Fibroblast of lung (primary cell): ENCODE measurements at regions not wholly inside any gene's neighbourhood (a gene's known extent, or its start where the extent isn't known, plus 50 kb on each side); places are given as distances from the start of the nearest gene placed in this dataset.

Experiments
- EZH2 ChIP-seq: IDR thresholded peaks from 2 replicates; pipeline ENCODE4 v1.5.1; 2012; ENCODE audit warnings: low read length, control low read depth, mild to moderate bottlenecking; ENCODE audit errors: missing control alignments
- TF ChIP-seq, protein P1 (sequence below), 2 donors: IDR thresholded peaks in 1 of 2; conservative IDR thresholded peaks in 1 of 2; 1 replicate in 1 of 2; 2 replicates in 1 of 2; pipeline ENCODE4 v1.5.1; 2011 to 2012; ENCODE audit warnings: low read length in 2 of 2, control low read depth in 1 of 2, inconsistent platforms in 1 of 2, low read depth in 1 of 2, mild to moderate bottlenecking in 1 of 2

DNA sequence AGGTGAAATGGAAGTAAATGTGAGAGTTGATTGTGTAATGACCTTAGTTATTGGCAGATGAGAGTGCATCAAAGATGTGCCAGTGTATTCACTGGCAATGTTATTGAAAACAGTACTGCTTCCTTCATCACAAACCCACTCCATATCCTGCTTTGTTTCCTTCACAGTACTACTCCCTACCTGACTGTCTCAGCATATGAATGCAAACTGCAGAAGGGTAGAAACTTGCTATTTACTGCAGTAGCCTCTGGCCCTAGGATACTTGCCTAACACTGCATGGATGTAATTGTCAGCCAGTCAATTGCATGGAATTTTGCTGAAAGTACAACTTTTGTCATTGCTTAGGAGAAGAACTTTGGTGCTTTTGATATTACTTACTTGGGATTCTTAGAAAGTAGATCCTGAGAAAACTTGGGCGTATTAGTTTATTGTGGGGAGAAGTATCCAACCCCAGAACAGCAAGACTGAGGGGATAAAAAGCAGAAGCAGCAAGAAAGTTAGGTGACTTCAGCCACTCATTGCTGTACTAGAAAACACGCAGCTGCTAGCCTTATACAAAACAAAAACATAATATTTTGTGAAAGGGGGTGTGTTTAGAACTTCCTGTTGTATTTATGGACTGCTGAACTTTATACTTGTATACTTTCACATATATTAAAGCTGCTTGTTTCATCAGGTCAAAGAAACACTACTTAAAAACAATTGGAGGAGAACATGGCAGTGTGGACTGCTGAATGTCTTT, 219.0 kb downstream of the CCNG2 start:
- TF ChIP-seq, protein P1, sequence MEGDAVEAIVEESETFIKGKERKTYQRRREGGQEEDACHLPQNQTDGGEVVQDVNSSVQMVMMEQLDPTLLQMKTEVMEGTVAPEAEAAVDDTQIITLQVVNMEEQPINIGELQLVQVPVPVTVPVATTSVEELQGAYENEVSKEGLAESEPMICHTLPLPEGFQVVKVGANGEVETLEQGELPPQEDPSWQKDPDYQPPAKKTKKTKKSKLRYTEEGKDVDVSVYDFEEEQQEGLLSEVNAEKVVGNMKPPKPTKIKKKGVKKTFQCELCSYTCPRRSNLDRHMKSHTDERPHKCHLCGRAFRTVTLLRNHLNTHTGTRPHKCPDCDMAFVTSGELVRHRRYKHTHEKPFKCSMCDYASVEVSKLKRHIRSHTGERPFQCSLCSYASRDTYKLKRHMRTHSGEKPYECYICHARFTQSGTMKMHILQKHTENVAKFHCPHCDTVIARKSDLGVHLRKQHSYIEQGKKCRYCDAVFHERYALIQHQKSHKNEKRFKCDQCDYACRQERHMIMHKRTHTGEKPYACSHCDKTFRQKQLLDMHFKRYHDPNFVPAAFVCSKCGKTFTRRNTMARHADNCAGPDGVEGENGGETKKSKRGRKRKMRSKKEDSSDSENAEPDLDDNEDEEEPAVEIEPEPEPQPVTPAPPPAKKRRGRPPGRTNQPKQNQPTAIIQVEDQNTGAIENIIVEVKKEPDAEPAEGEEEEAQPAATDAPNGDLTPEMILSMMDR (conservative IDR thresholded peaks at IDR 0.05 in 1 of 2, IDR thresholded peaks at IDR 0.05 in 1 of 2; ENCODE audit: low read depth in 1 of 2, low read length in 2 of 2): no peak
- no peak for TF ChIP-seq EZH2
